ENCODE measurements at regions not wholly inside any gene's neighbourhood (a gene's known extent, or its start where the extent isn't known, plus 50 kb on each side); places are given as distances from the start of the nearest gene placed in this dataset.

- no peak overlapping the region for H3K27ac ChIP-seq (ENCODE audit: low read depth, low read length)
- no peaks in the 10 kb centered on the region for H3K36me3 ChIP-seq (ENCODE audit: control insufficient read depth in 3 of 3, insufficient read depth in 3 of 3, low read length in 3 of 3)
- H3K4me1 ChIP-seq (ENCODE audit: control insufficient read depth in 3 of 3, insufficient read depth in 3 of 3, low read length in 3 of 3), result no peaks in the 10 kb centered on the region
- no peak overlapping the region for H3K9ac ChIP-seq (ENCODE audit: low read depth in 1 of 3, low read length in 3 of 3)
- peaks cover 0 to 2% (median 0%) of the 10 kb centered on the region in 3 donors for H3K27me3 ChIP-seq (ENCODE audit: control insufficient read depth in 3 of 3, insufficient read depth in 3 of 3, low read length in 3 of 3)
- H3K4me3 ChIP-seq (ENCODE audit: low read length in 3 of 3), result no peak overlapping the region
- H3K9me3 ChIP-seq (ENCODE audit: control insufficient read depth in 3 of 3, low read length in 3 of 3), result peaks cover 0 to 3% (median 0%) of the 10 kb centered on the region in 3 donors
Measured at GRCh38 chr1:14438127-14438769, 160.2 kb upstream of the KAZN start.

- Histone ChIP-seq H3K4me3 (ENCODE audit: low read length in 3 of 3) (no peak overlapping the region), H3K9ac (ENCODE audit: low read depth in 1 of 3, low read length in 3 of 3) (no peak overlapping the region), H3K27me3 (ENCODE audit: control insufficient read depth in 3 of 3, insufficient read depth in 3 of 3, low read length in 3 of 3) (peaks cover 0 to 2% (median 0%) of the 10 kb centered on the region in 3 donors), H3K4me1 (ENCODE audit: control insufficient read depth in 3 of 3, insufficient read depth in 3 of 3, low read length in 3 of 3) (no peaks in the 10 kb centered on the region), H3K27ac (ENCODE audit: low read depth, low read length) (no peak overlapping the region), H3K9me3 (ENCODE audit: control insufficient read depth in 3 of 3, low read length in 3 of 3) (no peaks in the 10 kb centered on the region), H3K36me3 (ENCODE audit: control insufficient read depth in 3 of 3, insufficient read depth in 3 of 3, low read length in 3 of 3) (no peaks in the 10 kb centered on the region)
Measured at GRCh38 chr1:14439015-14439414, 159.5 kb upstream of the KAZN start.

- no peaks in the 10 kb centered on the region for H3K4me1 ChIP-seq (ENCODE audit: control insufficient read depth in 3 of 3, insufficient read depth in 3 of 3, low read length in 3 of 3)
- no peaks in the 10 kb centered on the region for H3K9me3 ChIP-seq (ENCODE audit: control insufficient read depth in 3 of 3, low read length in 3 of 3)
- H3K36me3 ChIP-seq (ENCODE audit: control insufficient read depth in 3 of 3, insufficient read depth in 3 of 3, low read length in 3 of 3), result no peaks in the 10 kb centered on the region
- H3K27me3 ChIP-seq (ENCODE audit: control insufficient read depth in 3 of 3, insufficient read depth in 3 of 3, low read length in 3 of 3), result peaks cover 0 to 2% (median 0%) of the 10 kb centered on the region in 3 donors
- no peak overlapping the region for H3K9ac ChIP-seq (ENCODE audit: low read depth in 1 of 3, low read length in 3 of 3)
- H3K4me3 ChIP-seq (ENCODE audit: low read length in 3 of 3), result no peak overlapping the region
- H3K27ac ChIP-seq (ENCODE audit: low read depth, low read length), result no peak overlapping the region
Measured at GRCh38 chr1:14440166-14440565, 158.3 kb upstream of the KAZN start.

GRCh38 chr1:14440731-14441130 lies 157.8 kb upstream of the KAZN start:
- no peak overlapping the region for H3K4me3 ChIP-seq (ENCODE audit: low read length in 3 of 3)
- no peaks in the 10 kb centered on the region for H3K36me3 ChIP-seq (ENCODE audit: control insufficient read depth in 3 of 3, insufficient read depth in 3 of 3, low read length in 3 of 3)
- H3K27ac ChIP-seq (ENCODE audit: low read depth, low read length), result no peak overlapping the region
- peaks cover 0 to 2% (median 0%) of the 10 kb centered on the region in 3 donors for H3K27me3 ChIP-seq (ENCODE audit: control insufficient read depth in 3 of 3, insufficient read depth in 3 of 3, low read length in 3 of 3)
- H3K9ac ChIP-seq (ENCODE audit: low read depth in 1 of 3, low read length in 3 of 3), result no peak overlapping the region
- no peaks in the 10 kb centered on the region for H3K4me1 ChIP-seq (ENCODE audit: control insufficient read depth in 3 of 3, insufficient read depth in 3 of 3, low read length in 3 of 3)
- no peaks in the 10 kb centered on the region for H3K9me3 ChIP-seq (ENCODE audit: control insufficient read depth in 3 of 3, low read length in 3 of 3)

- no peaks in the 10 kb centered on the region for H3K9me3 ChIP-seq (ENCODE audit: control insufficient read depth in 3 of 3, low read length in 3 of 3)
- H3K9ac ChIP-seq (ENCODE audit: low read depth in 1 of 3, low read length in 3 of 3), result no peak overlapping the region
- peaks cover 0 to 2% (median 0%) of the 10 kb centered on the region in 3 donors for H3K27me3 ChIP-seq (ENCODE audit: control insufficient read depth in 3 of 3, insufficient read depth in 3 of 3, low read length in 3 of 3)
- no peak overlapping the region for H3K4me3 ChIP-seq (ENCODE audit: low read length in 3 of 3)
- H3K36me3 ChIP-seq (ENCODE audit: control insufficient read depth in 3 of 3, insufficient read depth in 3 of 3, low read length in 3 of 3), result no peaks in the 10 kb centered on the region
- H3K27ac ChIP-seq (ENCODE audit: low read depth, low read length), result no peak overlapping the region
- no peaks in the 10 kb centered on the region for H3K4me1 ChIP-seq (ENCODE audit: control insufficient read depth in 3 of 3, insufficient read depth in 3 of 3, low read length in 3 of 3)
Measured at GRCh38 chr1:14441302-14441741, 157.2 kb upstream of the KAZN start.

GRCh38 chr1:14442669-14443068 lies 155.8 kb upstream of the KAZN start:
- H3K27me3 ChIP-seq (ENCODE audit: control insufficient read depth in 3 of 3, insufficient read depth in 3 of 3, low read length in 3 of 3), result peaks cover 0 to 2% (median 0%) of the 10 kb centered on the region in 3 donors
- H3K36me3 ChIP-seq (ENCODE audit: control insufficient read depth in 3 of 3, insufficient read depth in 3 of 3, low read length in 3 of 3), result no peaks in the 10 kb centered on the region
- H3K27ac ChIP-seq (ENCODE audit: low read depth, low read length), result no peak overlapping the region
- no peaks in the 10 kb centered on the region for H3K9me3 ChIP-seq (ENCODE audit: control insufficient read depth in 3 of 3, low read length in 3 of 3)
- H3K9ac ChIP-seq (ENCODE audit: low read depth in 1 of 3, low read length in 3 of 3), result no peak overlapping the region
- H3K4me1 ChIP-seq (ENCODE audit: control insufficient read depth in 3 of 3, insufficient read depth in 3 of 3, low read length in 3 of 3), result no peaks in the 10 kb centered on the region
- no peak overlapping the region for H3K4me3 ChIP-seq (ENCODE audit: low read length in 3 of 3)

GRCh38 chr1:14443164-14443787 lies 155.2 kb upstream of the KAZN start:
- no peaks in the 10 kb centered on the region for H3K27me3 ChIP-seq (ENCODE audit: control insufficient read depth in 3 of 3, insufficient read depth in 3 of 3, low read length in 3 of 3)
- H3K27ac ChIP-seq (ENCODE audit: low read depth, low read length), result no peak overlapping the region
- H3K9me3 ChIP-seq (ENCODE audit: control insufficient read depth in 3 of 3, low read length in 3 of 3), result no peaks in the 10 kb centered on the region
- no peaks in the 10 kb centered on the region for H3K4me1 ChIP-seq (ENCODE audit: control insufficient read depth in 3 of 3, insufficient read depth in 3 of 3, low read length in 3 of 3)
- H3K9ac ChIP-seq (ENCODE audit: low read depth in 1 of 3, low read length in 3 of 3), result no peak overlapping the region
- H3K4me3 ChIP-seq (ENCODE audit: low read length in 3 of 3), result no peak overlapping the region
- H3K36me3 ChIP-seq (ENCODE audit: control insufficient read depth in 3 of 3, insufficient read depth in 3 of 3, low read length in 3 of 3), result no peaks in the 10 kb centered on the region

- H3K27me3 ChIP-seq (ENCODE audit: control insufficient read depth in 3 of 3, insufficient read depth in 3 of 3, low read length in 3 of 3), result no peaks in the 10 kb centered on the region
- H3K4me1 ChIP-seq (ENCODE audit: control insufficient read depth in 3 of 3, insufficient read depth in 3 of 3, low read length in 3 of 3), result no peaks in the 10 kb centered on the region
- no peak overlapping the region for H3K4me3 ChIP-seq (ENCODE audit: low read length in 3 of 3)
- peaks cover 0 to 3% (median 0%) of the 10 kb centered on the region in 3 donors for H3K9me3 ChIP-seq (ENCODE audit: control insufficient read depth in 3 of 3, low read length in 3 of 3)
- H3K36me3 ChIP-seq (ENCODE audit: control insufficient read depth in 3 of 3, insufficient read depth in 3 of 3, low read length in 3 of 3), result no peaks in the 10 kb centered on the region
- no peak overlapping the region for H3K9ac ChIP-seq (ENCODE audit: low read depth in 1 of 3, low read length in 3 of 3)
- no peak overlapping the region for H3K27ac ChIP-seq (ENCODE audit: low read depth, low read length)
Measured at GRCh38 chr1:14451217-14451616, 147.3 kb upstream of the KAZN start.

GRCh38 chr1:14452551-14452950 lies 145.9 kb upstream of the KAZN start:
- Histone ChIP-seq H3K9ac (ENCODE audit: low read depth in 1 of 3, low read length in 3 of 3) (no peak overlapping the region), H3K9me3 (ENCODE audit: control insufficient read depth in 3 of 3, low read length in 3 of 3) (peaks cover 0 to 3% (median 0%) of the 10 kb centered on the region in 3 donors), H3K27me3 (ENCODE audit: control insufficient read depth in 3 of 3, insufficient read depth in 3 of 3, low read length in 3 of 3) (no peaks in the 10 kb centered on the region), H3K36me3 (ENCODE audit: control insufficient read depth in 3 of 3, insufficient read depth in 3 of 3, low read length in 3 of 3) (no peaks in the 10 kb centered on the region), H3K4me3 (ENCODE audit: low read length in 3 of 3) (no peak overlapping the region), H3K4me1 (ENCODE audit: control insufficient read depth in 3 of 3, insufficient read depth in 3 of 3, low read length in 3 of 3) (no peaks in the 10 kb centered on the region), H3K27ac (ENCODE audit: low read depth, low read length) (no peak overlapping the region)

GRCh38 chr1:14460173-14460572 lies 138.3 kb upstream of the KAZN start:
- H3K27me3 ChIP-seq (ENCODE audit: control insufficient read depth in 3 of 3, insufficient read depth in 3 of 3, low read length in 3 of 3), result no peaks in the 10 kb centered on the region
- H3K36me3 ChIP-seq (ENCODE audit: control insufficient read depth in 3 of 3, insufficient read depth in 3 of 3, low read length in 3 of 3), result no peaks in the 10 kb centered on the region
- no peak overlapping the region for H3K9ac ChIP-seq (ENCODE audit: low read depth in 1 of 3, low read length in 3 of 3)
- H3K4me3 ChIP-seq (ENCODE audit: low read length in 3 of 3), result no peak overlapping the region
- no peaks in the 10 kb centered on the region for H3K4me1 ChIP-seq (ENCODE audit: control insufficient read depth in 3 of 3, insufficient read depth in 3 of 3, low read length in 3 of 3)
- H3K27ac ChIP-seq (ENCODE audit: low read depth, low read length), result no peak overlapping the region
- no peaks in the 10 kb centered on the region for H3K9me3 ChIP-seq (ENCODE audit: control insufficient read depth in 3 of 3, low read length in 3 of 3)

All from skeletal muscle tissue (tissue), 3 donors.